Activated T-cell treated with anti-CD3 and anti-CD28 coated beads, Interleukin-2, amount 50 U/mL, for 48 hours (primary cell): ENCODE measurements at regions not wholly inside any gene's neighbourhood (a gene's known extent, or its start where the extent isn't known, plus 50 kb on each side); places are given as distances from the start of the nearest gene placed in this dataset.
"Not testable (repeated sequence)": the region's sequence is repeated elsewhere in the genome, so short reads cannot be mapped to it uniquely, and the experiment has no call there.

Experiments
- DNase-seq, 2 experiments: peaks; one replicate each; pipeline ENCODE4 v3.0.0-alpha.2; 2020

DNA sequence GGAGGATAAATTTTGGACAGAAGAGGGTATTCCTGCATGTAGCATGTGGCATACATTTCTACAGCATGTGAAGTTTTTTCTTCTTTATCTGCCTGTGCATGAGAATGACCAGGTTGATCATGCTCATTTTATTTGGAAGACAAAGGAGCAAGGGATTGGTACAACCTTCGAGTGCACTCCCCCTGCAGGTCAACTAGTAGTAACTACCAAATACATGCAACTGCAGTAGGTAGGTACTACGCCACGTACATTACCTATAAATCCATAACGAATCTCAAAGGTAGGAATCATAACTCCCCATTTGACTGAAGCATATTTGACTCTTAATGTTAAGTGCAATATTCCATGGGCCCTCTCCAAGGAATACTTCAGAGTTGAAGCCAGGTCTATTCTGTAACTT, 763.9 kb downstream of the TSN start:
- DNase-seq, result no peak

DNA sequence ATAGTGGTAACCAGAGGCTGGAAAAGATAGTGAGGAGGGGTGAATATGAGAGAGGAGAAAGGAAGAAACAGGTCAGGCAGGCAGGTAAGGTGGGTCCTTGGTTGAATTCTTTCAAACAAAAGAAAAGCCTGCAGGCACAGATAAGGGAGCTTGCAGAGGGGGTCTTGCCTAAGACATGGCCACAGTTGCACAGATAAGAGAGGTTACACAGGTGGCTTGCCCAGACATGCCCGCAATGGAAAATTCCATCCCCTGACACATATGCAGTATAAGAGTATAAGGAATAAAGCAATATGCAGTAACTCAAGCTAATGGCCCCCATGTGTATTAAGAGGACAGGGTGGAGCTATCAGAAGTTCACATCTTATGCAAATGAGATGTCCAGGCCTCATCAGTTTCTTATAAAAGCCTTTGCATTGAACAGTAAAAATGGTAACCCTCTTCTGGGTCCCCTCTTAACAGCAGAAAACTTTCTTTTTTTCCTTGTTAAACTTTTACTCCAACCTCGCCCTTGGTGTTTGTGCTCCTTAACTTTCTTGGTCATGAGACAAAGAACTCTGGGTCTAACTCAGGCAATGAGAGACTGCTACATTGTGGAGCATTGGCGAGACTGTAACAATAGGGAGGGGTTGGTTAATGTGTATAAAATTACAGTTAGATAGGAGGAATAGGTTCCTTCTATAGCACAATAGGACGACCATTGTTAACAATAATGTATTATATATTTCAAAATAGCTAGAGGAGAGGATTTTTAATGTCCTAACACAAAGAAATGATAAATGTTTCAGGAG, 764.6 kb downstream of the TSN start:
- DNase-seq, result no peak

DNA sequence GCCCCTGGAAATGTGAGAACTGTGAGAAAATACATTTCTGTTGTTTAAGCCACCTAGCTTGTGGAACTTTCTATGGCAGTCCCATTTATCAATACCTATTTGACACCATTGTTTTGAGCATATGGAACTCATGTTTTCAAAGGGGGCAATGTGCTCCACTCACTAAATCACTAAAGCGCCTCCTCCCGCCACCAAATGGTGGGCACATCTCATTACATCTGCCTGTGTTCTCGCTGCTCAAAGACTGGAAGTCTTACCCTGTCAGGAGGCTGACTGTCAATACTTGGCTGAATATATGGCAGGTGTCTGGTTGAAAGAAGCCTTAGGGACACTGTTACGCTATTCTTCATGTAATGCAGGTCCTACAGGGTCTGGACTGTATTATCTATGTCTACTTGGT, 767.7 kb downstream of the TSN start:
- DNase-seq, result no peak

DNA sequence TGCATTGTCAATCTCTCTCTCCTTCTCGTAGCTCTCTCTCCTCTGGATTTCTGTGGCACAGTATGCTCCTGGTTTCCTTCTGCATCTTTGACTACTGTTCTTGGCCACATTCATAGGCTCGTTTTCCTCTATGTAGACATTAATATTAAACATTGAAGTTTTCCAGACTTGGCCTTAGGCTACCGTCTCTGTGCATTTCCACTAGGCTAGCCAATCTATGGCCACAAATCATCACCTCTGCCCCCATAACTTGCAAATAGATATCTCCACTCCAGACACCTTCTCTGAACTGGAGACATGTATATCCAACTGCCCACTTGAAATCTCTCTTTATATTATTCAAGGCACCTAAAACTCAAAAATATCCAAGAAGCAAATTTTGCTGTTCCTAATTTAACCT, 768.5 kb downstream of the TSN start:
- DNase-seq, result no peak

GRCh38 chr2:122525336-122525735, 769.9 kb downstream of the TSN start:
- no peak for DNase-seq

- no peak for DNase-seq
These were observed 772.6 kb downstream of the TSN start for GRCh38 chr2:122528061-122528460.

DNA sequence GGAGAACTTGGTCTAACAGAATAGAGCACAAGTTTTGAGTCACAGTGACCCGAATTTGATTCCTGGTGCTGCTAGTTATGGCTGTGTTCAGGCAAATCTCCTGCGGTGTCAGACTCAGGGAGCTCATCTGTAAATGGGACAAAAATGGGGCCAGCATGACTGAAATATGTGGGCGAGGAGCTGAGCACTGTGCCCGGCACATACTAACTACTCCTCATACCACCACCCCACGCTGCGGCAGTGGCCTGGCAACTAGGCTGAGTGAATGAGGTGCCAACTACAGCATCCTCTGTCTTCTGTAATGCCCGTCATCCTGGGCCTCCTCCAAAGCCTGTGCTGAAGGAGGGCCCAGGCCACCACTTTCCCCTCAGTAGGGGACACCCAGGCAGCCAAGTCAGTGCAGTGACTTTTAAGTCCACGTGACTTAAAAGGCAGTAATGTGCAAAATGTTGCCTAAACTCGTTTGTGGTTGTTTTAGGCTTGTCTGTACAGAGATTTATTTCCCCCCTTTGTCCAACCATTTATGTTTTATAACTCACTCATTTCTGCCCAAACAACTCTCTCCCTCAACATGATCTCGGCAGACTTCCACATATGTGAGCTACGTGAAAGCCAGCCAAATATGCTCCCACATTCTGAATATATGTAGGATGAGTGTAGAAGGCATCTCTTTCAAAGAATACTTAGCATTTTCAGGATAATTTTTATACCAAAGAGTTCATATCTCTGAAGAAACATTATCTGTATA, 773.7 kb downstream of the TSN start:
- DNase-seq, result no peak

DNA sequence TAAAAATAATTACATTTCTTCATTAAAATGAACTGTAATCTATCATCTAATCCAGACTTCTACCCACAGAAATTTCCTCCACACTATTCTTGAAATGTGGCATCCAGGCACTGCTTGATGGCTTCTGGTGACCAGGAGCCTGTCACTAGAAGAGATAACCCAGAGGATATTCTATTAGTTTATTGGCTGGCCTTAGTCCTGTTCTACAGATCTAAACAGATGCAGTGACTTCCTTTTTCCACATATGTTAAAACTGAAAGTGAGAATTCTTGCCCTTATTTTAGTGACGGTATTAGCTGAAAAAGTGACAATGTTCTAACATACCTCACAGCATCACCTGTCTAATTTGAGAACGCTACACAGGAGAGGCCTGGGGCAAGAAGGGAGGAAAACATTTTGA, 775.4 kb downstream of the TSN start:
- DNase-seq, result no peak

DNA sequence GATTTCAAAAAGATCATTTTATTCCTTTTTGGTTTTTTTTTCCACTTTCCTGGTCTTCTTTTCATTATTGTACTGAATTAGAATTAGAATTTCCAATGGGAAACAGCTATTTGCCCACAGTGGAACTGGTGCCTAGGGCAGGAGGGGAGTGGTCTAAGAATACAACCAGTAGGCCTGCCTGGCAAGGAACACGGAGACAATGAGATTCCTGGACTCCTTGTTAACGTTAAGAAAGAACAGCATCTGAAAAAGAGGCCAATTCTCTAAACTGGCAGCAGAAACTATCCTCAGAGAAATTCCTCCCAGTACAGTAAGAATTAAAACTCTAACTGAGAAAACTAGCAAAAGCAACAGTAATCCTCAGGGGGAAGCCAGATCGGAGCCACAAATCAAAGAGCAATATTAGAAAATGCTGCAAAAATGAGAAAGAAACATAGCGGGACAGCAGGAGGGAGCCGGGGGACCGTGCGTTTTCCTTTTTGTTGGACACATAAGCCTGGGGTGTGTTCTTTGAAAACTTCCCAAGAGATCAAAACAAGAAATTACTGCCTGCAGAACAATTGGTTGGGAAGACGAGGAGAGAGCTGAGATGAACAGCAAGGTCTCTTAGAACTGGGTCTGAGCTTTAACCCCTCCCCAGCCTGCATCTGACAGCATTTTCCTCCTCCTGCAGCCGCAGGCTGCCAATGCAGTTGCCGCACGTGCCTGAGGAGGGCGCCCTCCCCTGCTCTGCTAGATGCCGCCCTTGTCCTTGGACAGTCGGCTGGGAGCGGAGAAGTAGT, 776.0 kb downstream of the TSN start:
- DNase-seq, result no peak

DNA sequence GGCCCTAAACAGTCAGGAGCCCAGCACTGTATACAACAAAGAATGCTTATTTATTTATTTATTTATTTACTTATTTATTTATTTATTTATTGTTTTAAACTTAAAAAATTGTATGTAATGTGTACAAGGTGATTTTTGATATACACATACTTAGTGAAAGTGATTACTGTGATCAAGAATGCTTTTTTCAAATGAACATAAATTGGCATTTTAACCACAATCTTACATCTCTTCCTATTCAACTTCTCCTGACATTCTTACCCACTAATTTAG, 776.6 kb downstream of the TSN start:
- DNase-seq, result no peak

GRCh38 chr2:122532481-122532880, 777.0 kb downstream of the TSN start:
- no peak for DNase-seq

- no peak for DNase-seq
These were observed 780.6 kb downstream of the TSN start for GRCh38 chr2:122535960-122536505.

DNA sequence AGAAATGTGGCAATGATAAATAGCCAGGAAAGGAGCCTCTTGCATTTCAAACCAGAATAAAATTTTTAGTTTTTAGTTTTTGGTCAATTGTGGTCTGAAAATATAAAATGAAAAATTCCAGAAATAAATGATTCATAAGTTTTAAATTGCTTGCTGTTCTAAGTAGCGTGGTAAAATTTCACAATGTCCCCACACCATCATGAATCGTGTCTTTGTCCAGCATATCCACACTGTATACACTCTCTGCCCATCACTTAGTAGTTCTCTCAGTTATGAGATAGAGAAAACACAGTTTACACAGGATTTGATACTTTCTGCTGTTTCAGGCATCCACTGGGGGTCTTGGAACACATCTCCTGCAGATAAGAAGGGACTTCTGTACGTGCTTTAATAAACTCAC, 783.9 kb downstream of the TSN start:
- DNase-seq, result no peak

GRCh38 chr2:122539920-122540319, 784.5 kb downstream of the TSN start:
- no peak for DNase-seq

GRCh38 chr2:122542236-122542635, 786.8 kb downstream of the TSN start:
- no peak for DNase-seq

GRCh38 chr2:122542646-122543045, 787.2 kb downstream of the TSN start:
- no peak for DNase-seq

DNA sequence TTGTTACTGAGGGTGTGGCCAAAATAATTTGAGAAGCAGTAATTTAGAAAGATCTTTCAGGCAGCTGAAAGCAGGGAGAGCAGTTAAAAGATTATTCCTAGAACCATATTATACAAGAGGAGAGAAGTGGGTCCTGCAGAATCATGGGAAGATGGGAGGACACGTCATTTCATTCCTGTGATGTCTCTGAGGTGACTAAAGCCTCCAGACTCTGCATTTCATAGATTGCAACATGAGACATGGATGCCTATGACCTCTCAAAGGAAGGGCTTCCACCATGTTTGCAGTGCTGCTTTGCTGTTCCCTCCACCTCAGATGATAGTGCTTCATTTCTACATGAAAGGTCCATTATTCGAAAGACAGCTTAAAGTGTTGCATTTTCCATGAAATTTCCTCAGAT, 788.4 kb downstream of the TSN start:
- no peak for DNase-seq

- DNase-seq, result no peak
These were observed 790.4 kb downstream of the TSN start for GRCh38 chr2:122545821-122546220.

GRCh38 chr2:122562775-122563174, 807.3 kb downstream of the TSN start:
- DNase-seq, result no peak

DNA sequence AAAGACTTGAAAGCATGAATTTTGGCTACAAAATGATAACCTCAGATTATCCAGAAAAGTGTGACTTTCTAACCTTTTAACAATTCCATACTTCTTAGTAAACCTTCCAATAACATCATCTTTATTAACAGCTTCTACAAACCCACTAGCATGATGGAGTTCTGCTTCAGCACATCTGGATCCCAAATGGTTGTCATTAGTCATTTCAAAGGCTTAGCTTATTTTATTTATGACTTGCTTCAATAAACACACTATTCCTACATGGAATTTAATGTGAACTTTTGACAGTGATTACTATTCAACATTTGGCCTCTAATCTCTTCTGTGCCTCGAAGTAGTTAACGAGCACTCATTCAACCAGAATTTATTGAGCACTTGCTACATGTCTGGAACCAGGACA, 808.3 kb downstream of the TSN start:
- DNase-seq, result no peak

GRCh38 chr2:122564843-122565242, 809.4 kb downstream of the TSN start:
- DNase-seq, result no peak

GRCh38 chr2:122565364-122565763, 809.9 kb downstream of the TSN start:
- DNase-seq, result no peak

DNA sequence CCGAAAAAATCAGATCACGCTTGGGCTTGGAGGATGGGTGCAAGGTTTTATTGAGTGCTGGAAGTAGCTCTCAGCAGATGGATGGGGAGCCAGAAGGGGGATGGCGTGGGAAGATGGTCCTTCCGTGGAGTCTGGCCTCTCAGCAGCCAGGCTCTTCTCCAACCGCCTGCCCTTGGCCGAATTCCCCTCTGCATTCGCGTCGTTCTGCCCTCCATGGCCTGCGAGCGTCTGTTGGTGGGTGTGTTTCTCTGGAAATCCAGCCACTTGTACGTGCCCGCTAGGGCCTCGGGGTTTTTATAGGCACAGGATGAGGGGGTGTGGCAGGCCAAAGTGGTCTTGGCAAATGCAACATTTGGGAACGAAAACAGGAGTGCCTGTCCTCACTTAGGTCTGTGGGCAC, 815.2 kb downstream of the TSN start:
- no peak for DNase-seq

GRCh38 chr2:122571471-122571870, 816.0 kb downstream of the TSN start:
- DNase-seq, result not testable (repeated sequence)
